Activated CD8-positive, alpha-beta memory T cell treated with anti-CD3 and anti-CD28 coated beads for 36 hours (primary cell): ENCODE measurements at regions not wholly inside any gene's neighbourhood (a gene's known extent, or its start where the extent isn't known, plus 50 kb on each side); places are given as distances from the start of the nearest gene placed in this dataset.

Experiments
- CTCF ChIA-PET: fragments of 350-600 bp; sonication (Branson Sonifier 250); formaldehyde crosslinking; loops from one replicate; lab custom pipeline; 2021; ENCODE audit warnings: antibody characterized with exemption; lab: Charles Lee
- POLR2A ChIA-PET: fragments of 350-600 bp; sonication (Branson Sonifier 250); formaldehyde crosslinking; loops from one replicate; lab custom pipeline; 2021; ENCODE audit warnings: antibody characterized with exemption; lab: Charles Lee

DNA sequence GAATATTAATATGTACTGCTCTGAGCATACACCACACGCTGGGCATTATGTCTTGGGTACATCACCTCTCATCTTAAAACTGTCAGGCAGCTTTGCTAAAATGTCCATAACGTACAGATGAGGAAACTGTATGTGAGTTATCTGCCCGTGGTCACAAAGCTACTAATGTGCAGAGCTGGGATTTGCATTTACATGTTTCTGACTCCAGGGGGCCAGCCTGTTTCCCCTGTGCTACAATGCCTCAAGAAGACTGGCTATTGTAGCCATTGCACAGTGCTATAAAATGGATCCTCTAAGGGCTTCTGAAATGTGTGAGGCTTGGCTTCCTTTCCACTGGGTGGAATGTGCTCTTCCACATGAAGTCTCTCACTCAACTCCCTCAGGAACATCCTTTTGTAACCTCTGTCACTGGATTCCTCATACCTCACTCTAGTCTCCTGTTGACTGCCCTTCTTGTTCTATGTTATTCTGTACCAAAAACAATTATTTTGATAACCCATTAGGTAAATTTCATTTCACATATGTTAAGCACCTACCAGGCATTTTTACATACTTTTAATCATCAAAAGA lies 95.6 kb upstream of the HTR2A start:
- ChIA-PET POLR2A (no interaction called here), CTCF (no interaction called here)

DNA sequence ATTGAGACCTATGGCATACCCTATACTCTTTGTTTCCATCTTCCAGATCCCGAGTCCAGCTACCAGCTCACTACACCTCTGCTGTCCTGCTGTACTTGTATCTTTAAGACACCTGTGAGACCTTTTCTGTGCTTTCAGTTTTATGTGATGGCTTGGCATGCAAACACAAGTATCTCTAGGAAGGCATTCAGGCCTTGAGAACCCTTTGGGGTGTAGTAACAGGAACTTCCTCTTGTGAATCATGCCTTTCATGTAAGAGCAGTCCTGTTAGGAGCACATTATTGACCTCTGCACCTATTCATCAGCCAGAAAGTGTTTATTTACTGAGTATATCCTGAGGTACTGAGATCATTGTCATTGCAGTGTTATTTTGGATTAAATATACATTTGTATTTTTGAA lies 87.0 kb upstream of the HTR2A start:
- CTCF ChIA-PET = no interaction called here
- POLR2A ChIA-PET = no interaction called here

DNA sequence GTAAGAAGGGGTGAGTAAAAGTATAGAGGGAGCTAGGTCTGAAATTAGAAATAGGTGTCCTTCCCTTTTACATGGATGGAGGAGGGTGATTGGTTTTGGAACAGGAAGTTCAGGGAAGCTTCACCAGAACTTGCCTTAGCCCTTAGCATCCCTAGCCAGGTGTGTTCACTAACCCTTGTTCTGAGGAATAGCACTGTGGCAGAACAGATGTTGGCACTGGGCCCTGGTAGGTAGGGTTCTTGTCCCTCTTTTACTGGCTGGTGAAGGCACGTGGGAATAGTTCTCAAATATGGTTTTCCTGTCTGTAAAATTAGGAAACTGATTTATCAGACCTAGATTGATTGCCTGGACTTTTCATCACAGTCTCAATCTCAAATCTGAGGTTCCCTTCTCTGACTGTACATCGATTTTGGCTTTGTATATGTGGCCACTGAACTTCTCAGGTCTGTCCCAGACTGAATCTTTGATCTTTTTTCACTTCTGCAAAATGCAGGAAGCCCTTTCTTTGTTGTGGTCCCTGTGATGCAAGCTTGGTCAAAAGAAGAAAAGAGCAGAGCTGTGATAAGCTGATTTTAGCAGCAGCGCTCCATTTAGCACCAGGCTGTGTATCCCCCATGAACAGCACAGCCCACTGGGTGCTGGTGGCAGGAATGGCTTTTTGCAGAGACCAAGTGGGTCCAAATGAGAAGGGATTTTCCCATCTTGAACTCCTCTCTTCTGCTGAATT lies 86.2 kb upstream of the HTR2A start:
- ChIA-PET POLR2A (no interaction called here), CTCF (no interaction called here)

DNA sequence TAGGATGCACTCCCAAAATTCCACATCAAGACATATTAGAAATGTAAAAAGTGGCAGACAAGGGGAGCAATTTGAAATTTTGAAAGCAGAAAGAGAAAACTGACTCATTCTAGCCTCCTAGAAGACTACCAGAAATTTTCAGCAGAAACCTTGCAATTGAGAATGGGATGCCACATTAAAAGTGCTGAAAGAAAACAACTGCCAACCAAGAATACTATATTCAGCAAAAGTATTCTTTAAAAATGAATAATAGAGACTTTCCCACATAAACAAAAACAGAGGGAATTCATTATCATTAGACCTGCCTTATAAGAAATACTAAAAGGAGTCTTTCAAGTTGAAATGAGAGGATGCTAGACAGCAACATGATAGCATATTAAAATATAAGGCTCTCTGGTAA lies 78.3 kb upstream of the HTR2A start:
- ChIA-PET POLR2A (no interaction called here), CTCF (no interaction called here)

DNA sequence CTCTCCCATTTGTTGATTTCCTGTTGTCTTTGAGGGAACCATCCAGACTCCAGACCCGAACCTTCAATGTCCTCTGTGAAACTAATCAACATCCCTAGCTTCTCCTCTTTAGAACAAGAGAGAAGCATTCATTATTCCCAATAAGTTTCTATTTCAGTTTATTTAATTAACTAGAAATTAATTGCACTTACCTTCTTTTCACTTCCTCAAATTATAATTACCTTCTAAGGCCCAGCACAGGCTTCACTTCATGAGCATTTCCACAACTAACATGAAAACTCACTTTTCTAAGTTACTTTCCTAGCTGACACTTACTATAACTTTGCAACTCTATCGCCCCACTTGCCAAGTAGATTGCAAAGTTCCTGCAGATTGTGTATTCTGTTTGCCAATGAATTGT lies 71.6 kb upstream of the HTR2A start:
- ChIA-PET POLR2A (no interaction called here), CTCF (no interaction called here)

DNA sequence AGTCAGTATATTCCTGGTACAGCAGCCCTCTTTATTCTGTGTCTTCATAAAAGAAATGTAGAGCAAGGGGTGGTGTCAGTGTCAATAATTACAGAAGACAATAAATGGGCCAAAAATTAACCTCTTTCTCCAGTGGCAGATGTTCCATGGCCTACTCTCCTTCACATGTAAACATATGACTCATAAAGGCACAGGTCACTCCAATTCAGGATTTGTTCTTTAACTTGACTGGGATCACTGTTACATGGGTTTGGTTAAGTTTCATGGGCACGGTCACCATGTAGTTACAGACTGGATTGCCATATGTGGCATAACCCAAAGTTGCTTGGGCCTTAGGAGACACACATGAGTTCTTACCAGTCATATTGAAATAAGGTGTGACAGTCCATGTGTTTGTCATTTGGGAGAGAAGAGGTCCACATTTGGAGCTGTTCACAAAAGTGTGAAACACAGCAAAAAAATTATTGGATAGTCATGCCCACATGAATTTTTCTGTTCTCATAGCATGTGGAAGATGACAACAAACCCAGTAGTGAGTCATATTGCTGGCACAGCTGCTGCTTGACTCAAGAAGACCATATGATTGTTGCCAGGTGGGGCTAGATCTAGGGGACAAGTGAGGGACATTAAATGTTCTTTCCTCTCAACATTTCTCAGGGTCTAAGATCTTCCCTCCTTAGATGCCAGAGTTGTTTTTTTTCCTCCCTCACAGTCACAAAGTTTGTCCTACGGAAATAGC lies 68.1 kb upstream of the HTR2A start:
- ChIA-PET POLR2A (no interaction called here), CTCF (interaction anchor here (0.7 kb wide), 1 partner anchor 36 kb away, joined by 3 read pairs; no protein-coding TSS in a partner anchor)

DNA sequence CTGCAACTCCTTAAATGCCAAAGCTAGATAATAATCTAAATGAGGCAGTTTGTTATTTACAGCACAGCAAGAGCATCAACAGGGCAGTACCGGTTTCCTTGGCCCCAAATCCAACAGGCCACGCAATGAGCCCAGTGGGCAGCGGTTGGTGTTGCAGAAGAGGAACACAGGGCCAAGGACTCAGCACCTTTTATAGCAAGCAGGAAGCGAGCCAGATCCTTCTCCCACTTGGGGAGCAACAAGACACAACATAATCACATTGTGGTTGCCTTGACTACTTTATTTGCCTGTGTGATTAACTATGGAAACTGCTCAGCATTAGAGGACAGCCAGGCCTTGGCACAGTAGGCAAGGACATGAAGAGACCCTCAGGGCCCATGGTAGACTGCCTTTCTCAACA lies 67.1 kb upstream of the HTR2A start:
- POLR2A ChIA-PET = no interaction called here
- CTCF ChIA-PET = no interaction called here

DNA sequence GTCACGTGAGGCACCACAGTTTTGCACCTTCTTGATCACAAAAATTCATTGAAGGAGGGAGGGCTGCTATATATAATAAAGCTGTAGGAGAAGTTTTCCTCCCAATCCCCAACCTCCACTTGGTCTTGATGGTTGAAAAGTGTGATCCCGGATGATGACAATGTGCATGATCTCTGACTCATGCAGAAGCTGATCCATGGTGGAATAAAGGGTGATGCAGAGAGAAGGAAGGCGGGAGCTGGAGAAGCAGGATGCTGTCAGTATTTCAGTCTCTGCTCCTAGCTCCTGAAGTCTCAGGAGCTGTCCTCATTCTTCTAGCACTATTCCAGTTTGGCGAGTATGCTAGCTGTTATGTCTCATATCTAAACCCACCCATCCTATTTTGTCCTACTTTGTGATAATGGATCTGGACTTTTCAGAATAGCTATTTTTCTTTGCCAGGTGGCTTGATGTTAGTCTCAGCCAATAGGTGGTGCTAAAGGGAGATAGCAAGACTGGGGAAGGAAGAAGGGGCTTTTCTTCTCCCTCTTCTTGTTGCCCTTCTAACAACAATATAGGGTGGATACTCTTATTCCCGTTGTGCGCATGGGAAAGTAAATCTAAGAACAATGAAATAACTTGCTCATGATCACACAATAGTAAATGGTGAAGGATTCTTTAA lies 65.6 kb upstream of the HTR2A start:
- CTCF ChIA-PET = no interaction called here
- POLR2A ChIA-PET = no interaction called here

DNA sequence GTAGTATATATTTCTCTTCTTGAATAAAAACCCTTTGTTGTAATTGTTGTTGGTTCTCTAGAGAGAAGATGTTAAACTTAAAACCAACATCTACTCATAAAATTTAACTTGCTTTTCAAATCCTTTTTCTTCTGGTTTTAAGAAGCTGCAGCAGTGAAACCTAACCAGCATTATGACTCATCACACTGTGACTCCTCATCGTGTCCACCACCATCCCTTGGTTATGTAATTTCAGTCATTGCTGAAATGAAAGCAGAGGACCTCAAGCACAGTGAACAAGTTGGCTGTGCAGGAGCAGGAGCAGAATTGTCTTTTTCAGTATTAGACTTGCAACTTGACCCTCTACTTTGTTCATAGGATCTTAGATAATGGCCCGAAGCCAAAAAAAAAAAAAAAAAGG lies 64.9 kb upstream of the HTR2A start:
- POLR2A ChIA-PET = no interaction called here
- CTCF ChIA-PET = interaction anchor here (0.8 kb wide), 1 partner anchor 67 kb away, joined by 3 read pairs; no protein-coding TSS in a partner anchor

DNA sequence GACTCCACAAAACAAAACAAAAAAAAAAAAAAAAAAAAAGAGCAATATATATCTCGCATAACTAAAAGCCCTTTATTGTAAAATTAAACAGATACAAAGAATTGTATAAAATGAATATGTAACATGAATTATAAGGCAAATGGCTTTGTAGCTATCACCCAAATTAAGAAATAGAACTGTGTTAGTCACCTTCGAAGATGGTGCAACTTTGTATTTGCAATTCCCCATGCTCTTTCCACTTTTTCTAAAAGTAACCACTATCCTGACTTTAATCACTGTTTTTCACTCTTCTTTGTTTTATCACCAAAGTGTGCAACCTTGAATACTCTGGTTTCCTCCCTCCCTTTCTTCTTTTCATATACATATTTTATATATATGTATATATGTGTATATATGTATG lies 57.1 kb upstream of the HTR2A start:
- ChIA-PET CTCF (no interaction called here), POLR2A (no interaction called here)

DNA sequence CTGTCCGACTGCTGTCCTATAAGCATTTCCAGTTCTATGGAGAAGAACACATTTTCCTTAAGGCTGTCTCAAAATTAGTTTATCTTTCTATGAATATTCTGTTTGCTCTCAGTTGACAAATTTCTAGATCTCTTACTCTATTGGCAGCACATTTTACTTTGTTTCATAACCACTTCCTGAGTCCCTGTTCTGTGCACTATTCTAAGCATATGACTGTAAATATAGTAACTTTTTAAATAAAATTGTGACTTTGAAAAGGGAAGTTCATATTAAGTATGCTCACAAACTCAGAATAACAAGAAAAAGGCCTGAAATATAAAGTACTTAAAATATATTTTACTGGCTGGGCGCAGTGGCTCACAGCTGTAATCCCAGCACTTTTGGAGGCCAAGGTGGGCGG lies 56.5 kb upstream of the HTR2A start:
- CTCF ChIA-PET = no interaction called here
- POLR2A ChIA-PET = no interaction called here

DNA sequence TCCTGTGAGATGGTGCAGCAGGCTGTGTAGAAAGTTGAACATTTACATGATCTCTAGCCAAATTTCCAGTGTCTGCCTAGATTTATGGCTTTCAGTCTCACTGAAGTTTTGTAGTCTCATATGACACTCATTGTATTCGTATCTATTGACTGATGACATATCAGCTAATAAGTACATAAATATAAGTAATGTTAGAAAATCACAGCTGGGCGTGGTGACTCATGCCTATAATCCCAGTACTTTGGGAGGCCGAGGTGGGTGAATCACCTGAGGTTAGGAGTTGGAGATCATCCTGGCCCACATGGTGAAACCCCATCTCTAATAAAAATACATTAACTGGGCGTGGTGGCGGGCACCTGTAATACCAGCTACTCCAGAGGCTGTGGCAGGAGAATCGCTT lies 54.7 kb upstream of the HTR2A start:
- CTCF ChIA-PET = no interaction called here
- POLR2A ChIA-PET = no interaction called here

DNA sequence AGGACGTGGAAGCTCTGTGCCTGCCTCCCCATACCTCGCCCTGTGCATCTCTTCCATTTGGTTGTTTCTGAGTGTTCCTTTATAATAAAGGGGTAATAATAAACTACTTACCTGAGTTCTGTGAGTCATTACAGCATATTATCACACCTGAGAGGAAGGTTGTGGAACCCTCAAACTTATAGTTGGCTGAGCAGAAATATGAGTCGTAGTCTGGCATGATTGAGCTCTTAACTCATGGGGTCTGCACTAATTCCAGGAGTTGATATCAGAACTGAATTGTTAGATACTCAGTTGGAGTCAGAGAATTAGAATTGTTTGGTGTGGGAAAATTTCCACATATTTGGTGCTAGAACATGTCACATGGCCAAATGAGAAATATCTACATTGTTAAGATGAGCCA lies 52.4 kb upstream of the HTR2A start:
- CTCF ChIA-PET = no interaction called here
- POLR2A ChIA-PET = no interaction called here

DNA sequence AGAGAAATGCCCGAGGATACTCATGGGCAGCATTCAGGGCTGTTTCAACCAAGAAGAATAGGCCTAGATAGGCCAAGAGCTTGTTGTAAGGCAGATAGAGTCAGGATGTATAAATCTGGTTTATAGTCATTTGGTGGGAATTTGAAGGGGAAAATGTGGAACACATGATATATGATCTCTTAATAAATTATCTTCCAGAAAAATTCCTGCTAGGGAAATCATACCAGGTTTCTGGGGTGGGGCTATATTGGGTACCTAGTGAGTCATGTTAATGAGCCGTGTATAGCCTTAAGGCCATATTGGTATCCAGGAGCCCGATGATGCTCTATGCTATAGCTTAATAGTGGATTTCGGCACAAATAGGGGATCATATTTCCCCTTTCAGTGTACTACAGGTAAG lies 51.5 kb upstream of the HTR2A start:
- CTCF ChIA-PET = no interaction called here
- POLR2A ChIA-PET = no interaction called here

DNA sequence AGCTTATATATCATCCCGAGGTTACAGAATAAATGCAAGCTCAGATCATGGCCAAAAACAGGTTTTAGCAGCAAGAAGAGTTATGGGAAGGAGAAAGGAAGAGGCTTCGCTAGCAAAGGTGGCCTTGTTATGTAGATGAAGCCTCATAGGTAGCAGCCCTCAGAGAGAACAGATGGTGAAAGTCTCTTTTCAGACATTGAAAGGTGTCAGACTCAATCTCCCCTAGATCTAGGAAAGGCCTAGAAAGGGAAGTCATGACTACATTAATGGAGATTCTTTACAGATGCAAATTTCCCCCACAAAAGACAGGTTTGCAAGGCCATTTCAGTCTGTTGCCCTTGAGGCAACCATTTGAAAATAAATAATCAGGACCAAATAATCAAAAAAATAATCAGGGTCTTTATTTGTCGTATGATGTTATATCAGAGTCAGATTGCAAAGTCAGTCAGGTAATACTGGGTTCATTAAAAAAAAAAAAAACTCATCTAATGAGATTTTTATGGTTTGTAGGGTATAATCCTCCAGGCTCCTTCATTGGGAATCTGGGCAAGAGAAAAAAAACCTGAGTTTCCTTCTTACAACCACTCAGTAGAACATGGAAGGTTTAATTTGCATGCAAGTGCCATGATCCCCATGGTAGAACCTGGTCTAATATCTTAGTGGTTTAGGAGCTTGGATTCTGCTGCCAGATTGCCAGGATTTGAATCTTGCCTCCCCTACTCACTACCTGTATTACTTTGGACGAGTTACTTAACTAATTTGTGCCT lies 50.8 kb upstream of the HTR2A start:
- POLR2A ChIA-PET = no interaction called here
- CTCF ChIA-PET = no interaction called here
